ENCODE measurements at regions not wholly inside any gene's neighbourhood (a gene's known extent, or its start where the extent isn't known, plus 50 kb on each side); places are given as distances from the start of the nearest gene placed in this dataset.
A peak's percentile ranks its signal among the peaks of the same experiment; 100 is the strongest.
"Not testable (repeated sequence)": the region's sequence is repeated elsewhere in the genome, so short reads cannot be mapped to it uniquely, and the experiment has no call there.

DNA sequence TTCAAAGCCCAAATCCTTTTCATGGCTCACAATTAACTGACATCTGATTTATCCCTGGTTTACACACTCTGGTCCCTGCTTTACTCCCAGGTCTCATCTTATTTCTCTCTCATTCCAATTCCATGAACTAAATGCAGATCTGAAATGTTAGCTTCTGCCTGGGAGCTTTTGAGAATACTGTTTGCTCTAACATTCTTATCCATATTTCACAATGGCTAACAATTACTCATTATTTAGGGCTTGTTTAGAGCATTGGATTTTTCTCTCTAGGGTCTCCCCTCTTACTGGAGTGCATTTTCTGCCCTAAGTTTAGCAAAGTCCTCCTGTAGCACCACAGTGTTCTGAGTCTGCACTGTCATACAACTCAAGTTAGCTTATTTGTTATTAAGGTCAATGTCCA lies 121.5 kb upstream of the HCRTR2 start:
- no peak for DNase-seq (ENCODE audit: low spot score)

- no peak for DNase-seq (ENCODE audit: low spot score)
Observed at GRCh38 chr6:55058682-55059081, 115.6 kb upstream of the HCRTR2 start.

DNA sequence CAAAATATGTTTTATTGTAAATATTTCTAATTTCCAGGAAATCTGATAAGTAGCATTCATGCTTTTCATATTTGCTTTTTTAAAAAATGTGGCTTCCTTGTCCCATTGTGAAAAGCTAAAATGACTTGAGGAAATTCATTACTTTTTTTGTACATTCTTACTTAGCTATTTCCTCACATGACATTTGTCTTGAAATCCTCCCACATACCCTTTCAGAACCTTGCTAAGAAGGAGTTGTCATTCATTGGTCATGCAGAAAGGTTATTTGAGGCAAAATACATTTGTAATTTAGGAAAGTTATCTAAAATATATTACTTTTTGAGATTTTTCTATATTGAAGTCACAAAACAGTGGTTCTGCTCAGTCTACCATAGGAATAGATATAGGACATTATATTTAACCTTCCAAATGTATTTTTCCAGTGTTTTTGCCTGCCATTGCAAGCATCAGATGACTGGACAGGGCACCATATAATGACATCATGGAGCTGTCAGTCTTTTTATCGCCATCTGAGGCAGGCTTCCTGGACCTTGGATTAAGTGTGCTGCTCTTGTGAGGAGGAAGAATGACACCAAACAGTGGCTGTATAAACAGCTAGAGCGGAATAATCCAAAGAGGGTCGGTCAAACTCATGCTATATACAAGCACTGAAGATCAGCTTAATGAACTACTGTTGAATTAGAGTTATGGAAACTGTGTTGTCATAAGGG lies 109.4 kb upstream of the HCRTR2 start:
- DNase-seq (ENCODE audit: low spot score), result no peak

- peak; percentile 79 for DNase-seq (ENCODE audit: low spot score)
Observed at GRCh38 chr6:55069132-55069781, 105.1 kb upstream of the HCRTR2 start.

DNA sequence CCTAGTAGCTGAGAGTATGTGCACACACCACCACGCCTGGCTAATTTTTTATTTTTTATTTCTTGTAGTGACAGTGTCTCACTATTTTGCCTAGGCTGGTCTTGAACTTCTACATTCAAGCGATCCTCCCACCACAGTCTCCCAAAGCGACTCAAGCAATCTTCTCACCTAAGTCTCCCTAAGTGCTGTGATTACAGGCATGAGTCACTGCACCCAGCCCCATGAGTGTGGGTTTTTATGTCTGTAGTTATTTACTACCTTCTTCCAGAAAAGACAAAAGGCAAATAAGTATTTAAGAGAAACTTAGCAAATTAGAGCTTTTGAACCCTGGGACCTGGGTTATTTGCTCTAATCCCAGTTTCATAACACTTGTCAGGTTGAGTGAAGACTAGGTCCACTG lies 92.3 kb upstream of the HCRTR2 start:
- no peak for DNase-seq (ENCODE audit: low spot score)

GRCh38 chr6:55088011-55088410 lies 86.3 kb upstream of the HCRTR2 start:
- not testable (repeated sequence) for DNase-seq (ENCODE audit: low spot score)

DNA sequence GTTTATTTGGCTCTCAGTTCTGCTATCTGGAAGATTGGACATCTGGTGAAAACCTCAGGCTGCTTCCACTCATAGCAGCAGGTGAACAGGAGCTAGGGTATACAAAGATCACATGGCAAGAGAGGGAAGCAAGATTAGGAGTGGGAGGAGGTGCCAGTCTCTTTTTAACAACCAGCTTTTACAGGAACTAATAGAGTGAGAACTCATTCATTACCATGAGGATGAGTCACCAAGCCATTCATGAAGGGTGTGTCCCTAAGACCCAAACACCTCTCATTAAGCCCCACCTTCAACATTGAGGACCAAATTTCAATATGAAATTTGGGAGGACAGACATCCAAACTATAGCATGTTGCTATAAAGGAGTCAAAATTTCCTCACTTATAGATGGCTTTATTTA lies 85.4 kb upstream of the HCRTR2 start:
- no peak for DNase-seq (ENCODE audit: low spot score)

- DNase-seq (ENCODE audit: low spot score), result no peak
Observed at GRCh38 chr6:55089325-55089724, 85.0 kb upstream of the HCRTR2 start.

DNA sequence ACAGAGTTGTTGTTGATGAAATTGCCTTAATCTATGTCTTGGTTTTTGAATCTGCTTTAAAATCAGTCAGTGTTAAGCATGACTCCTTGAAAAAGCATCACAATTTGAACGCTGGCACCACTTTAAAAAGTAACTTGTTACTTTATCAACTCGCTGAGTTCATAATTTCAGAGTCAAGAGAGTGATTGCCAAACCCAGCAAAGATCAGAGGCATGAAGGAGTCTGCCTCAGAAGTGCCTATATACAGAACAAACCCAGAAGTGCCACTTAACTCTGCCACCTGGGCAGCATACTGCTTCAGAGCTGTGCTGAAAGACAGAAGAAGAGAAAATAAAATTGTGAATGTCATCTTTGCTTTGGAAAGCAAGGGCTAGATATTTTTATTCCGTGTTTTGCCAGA lies 73.6 kb upstream of the HCRTR2 start:
- no peak for DNase-seq (ENCODE audit: low spot score)

DNA sequence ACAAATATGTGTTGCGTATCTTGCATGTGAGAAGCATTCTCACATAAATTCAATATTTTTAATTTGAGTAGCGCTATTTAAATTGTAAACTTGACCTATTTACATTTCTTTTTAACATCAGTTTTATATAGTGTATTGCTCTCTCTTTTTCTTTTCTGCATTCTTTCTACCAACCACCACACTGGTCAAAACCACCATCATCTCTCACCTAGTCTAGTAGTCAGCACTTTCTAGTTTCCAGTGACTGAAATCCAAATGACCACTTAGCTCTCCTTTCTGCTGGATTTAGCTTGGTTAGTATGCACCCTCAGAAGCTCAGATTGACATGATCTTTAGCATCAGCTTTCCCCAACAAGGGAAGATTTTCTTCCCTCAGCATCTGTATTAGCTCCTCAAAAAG lies 73.2 kb upstream of the HCRTR2 start:
- no peak for DNase-seq (ENCODE audit: low spot score)

DNA sequence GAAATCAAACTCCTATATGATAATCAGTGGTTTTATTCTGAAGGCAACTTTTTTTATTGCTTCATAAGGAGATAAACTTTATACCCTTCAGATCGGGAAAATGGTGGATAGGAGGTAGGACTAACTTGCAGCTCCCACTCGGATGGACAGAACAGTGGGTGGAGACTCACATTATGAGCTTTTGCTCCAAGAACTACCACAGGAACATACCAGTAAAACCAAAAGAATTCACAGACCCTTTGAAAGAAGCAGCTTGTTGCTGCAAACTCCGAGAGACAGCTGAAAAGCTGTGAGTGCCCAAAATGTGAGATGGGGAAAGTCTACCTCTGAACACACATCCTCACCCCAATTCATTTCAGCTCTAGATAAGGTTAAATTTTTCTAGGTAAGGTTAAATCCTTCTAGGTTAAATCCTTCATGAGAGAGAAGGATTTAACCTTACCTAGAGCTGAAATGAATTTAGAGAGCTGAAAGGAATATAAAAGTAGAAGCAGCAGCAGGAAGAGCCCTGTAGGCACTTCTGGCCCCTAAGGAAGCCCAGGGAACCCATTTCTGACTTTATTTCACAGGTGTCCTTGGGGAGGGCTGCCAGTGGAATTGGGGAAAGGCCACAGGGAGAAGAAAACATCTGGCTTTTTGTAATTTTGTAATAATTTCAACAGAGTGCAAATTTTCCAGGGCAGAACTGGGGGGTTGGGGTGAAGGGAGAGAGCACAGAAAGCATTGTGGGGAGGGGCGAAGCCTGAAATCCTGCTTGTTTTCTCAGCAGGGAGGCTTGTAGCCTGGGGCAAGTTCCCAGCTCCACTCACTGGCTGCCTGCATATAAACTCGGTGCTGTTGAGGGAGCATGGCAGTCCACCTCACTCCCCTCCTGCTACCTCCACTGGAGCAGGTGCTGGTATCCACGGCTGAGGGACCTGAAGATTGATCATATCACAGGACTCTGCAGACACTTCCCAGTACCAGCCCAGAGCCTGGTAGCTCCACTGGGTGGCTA lies 65.9 kb upstream of the HCRTR2 start:
- DNase-seq (ENCODE audit: low spot score), result no peak

DNA sequence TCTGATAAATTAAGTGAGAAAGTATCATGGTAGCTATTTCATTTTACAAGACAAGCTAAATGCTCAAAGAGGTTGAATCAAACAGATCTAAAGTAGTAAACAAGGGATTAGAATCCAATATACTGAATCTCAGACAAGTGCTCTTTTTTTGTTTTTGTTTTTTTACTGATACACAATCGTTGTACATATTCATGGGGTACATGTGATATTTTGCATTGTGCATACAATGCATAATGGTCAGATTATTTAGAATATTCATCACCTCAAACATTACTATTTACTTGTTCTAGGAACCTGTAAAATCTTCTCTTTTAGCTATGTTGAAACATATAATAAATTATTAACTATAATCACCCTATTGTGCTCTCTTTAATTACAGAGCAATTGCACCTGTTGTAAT lies 57.0 kb upstream of the HCRTR2 start:
- no peak for DNase-seq (ENCODE audit: low spot score)

GRCh38 chr6:55124241-55124640 lies 50.1 kb upstream of the HCRTR2 start:
- DNase-seq (ENCODE audit: low spot score), result not testable (repeated sequence)

Data from HT-29 (cell line).